ENCODE measurements at regions not wholly inside any gene's neighbourhood (a gene's known extent, or its start where the extent isn't known, plus 50 kb on each side); places are given as distances from the start of the nearest gene placed in this dataset.

- no peak for TF ChIP-seq CTCF (conservative IDR thresholded peaks at IDR 0.05; ENCODE audit: low read depth, low read length)
- TF ChIP-seq CHD1 (IDR thresholded peaks at IDR 0.05; ENCODE audit: low read depth, low read length): no peak
- no peak for TF ChIP-seq CEBPB (IDR thresholded peaks at IDR 0.05; ENCODE audit: low read depth, low read length)
- TF ChIP-seq RFX5 (IDR thresholded peaks at IDR 0.05; ENCODE audit: low read depth, low read length): no peak
These were observed 220.1 kb upstream of the GSE1 start (continued) for GRCh38 chr16:85392756-85393673.

Measured in IMR-90 (cell line).